RWPE2 (cell line): ENCODE measurements at regions not wholly inside any gene's neighbourhood (a gene's known extent, or its start where the extent isn't known, plus 50 kb on each side); places are given as distances from the start of the nearest gene placed in this dataset.

Experiments
- ATAC-seq: fragments of 200-7000 bp; cut with Tn5 transposase; 3 replicates; pipeline ENCODE4 v1.9.1; 2021; ENCODE audit warnings: low read depth
- DNase-seq: peaks from one replicate; pipeline ENCODE4 v3.0.0-alpha.2; 2020; ENCODE audit warnings: low spot score
- H3K27ac ChIP-seq: fragments of 450-650 bp; 2 replicates; pipeline ENCODE4 v1.5.1; 2017; ENCODE audit warnings: mild to moderate bottlenecking; ENCODE audit not compliant: poor library complexity, severe bottlenecking
- H3K27me3 ChIP-seq: fragments of 250-450 bp; sonication (Bioruptor Pico); 2 replicates; pipeline ENCODE4 v1.5.1; 2021; ENCODE audit warnings: mild to moderate bottlenecking, moderate library complexity; ENCODE audit not compliant: insufficient read depth, poor library complexity, severe bottlenecking
- H3K36me3 ChIP-seq: fragments of 250-450 bp; sonication (Bioruptor Pico); 2 replicates; pipeline ENCODE4 v1.5.1; 2020; ENCODE audit warnings: low read depth, mild to moderate bottlenecking, moderate library complexity
- H3K4me1 ChIP-seq: fragments of 250-450 bp; sonication (Bioruptor Pico); 2 replicates; pipeline ENCODE4 v1.5.1; 2021; ENCODE audit warnings: mild to moderate bottlenecking, moderate library complexity; ENCODE audit not compliant: insufficient read depth, poor library complexity, severe bottlenecking
- H3K4me3 ChIP-seq: fragments of 250-450 bp; sonication (Bioruptor Pico); 2 replicates; pipeline ENCODE4 v1.5.1; 2021; ENCODE audit warnings: mild to moderate bottlenecking, moderate library complexity; ENCODE audit not compliant: severe bottlenecking
- H3K9me3 ChIP-seq: fragments of 250-450 bp; sonication (Bioruptor Pico); 2 replicates; pipeline ENCODE4 v1.5.1; 2021; ENCODE audit warnings: mild to moderate bottlenecking, moderate library complexity; ENCODE audit not compliant: severe bottlenecking
- TF ChIP-seq, protein P1 (sequence below): fragments of 450-650 bp; IDR thresholded peaks from one replicate; pipeline ENCODE4 v1.5.1; 2017; ENCODE audit warnings: mild to moderate bottlenecking, moderate library complexity; ENCODE audit not compliant: poor library complexity, severe bottlenecking

DNA sequence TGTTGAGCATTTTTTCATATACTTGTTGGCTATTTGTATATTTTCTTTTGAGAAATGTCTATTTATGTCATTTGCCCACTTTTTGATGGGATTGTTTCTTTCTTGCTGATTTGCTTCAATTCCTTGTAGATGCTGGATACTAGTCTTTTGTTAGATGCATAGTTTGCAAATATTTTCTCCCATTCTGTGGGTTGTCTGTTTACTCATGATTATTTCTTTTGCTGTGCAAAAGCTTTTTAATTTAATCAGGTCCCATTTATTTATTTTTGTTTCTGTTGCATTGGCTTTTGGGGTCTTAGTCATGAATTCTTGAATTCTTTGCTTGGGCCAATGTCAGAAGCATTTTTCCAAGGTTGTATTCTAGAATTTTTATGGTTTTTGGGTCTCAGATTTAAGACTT, 251.7 kb downstream of the WNT5A start:
- DNase-seq (no peak), ATAC-seq (no peak)
- Histone ChIP-seq H3K36me3 (no peaks in the 10 kb centered on the region), H3K27ac (no peak overlapping the region), H3K9me3 (no peaks in the 10 kb centered on the region), H3K4me3 (no peak overlapping the region), H3K27me3 (no peaks in the 10 kb centered on the region), H3K4me1 (no peaks in the 10 kb centered on the region)
- TF ChIP-seq, protein P1, sequence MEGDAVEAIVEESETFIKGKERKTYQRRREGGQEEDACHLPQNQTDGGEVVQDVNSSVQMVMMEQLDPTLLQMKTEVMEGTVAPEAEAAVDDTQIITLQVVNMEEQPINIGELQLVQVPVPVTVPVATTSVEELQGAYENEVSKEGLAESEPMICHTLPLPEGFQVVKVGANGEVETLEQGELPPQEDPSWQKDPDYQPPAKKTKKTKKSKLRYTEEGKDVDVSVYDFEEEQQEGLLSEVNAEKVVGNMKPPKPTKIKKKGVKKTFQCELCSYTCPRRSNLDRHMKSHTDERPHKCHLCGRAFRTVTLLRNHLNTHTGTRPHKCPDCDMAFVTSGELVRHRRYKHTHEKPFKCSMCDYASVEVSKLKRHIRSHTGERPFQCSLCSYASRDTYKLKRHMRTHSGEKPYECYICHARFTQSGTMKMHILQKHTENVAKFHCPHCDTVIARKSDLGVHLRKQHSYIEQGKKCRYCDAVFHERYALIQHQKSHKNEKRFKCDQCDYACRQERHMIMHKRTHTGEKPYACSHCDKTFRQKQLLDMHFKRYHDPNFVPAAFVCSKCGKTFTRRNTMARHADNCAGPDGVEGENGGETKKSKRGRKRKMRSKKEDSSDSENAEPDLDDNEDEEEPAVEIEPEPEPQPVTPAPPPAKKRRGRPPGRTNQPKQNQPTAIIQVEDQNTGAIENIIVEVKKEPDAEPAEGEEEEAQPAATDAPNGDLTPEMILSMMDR = no peak

DNA sequence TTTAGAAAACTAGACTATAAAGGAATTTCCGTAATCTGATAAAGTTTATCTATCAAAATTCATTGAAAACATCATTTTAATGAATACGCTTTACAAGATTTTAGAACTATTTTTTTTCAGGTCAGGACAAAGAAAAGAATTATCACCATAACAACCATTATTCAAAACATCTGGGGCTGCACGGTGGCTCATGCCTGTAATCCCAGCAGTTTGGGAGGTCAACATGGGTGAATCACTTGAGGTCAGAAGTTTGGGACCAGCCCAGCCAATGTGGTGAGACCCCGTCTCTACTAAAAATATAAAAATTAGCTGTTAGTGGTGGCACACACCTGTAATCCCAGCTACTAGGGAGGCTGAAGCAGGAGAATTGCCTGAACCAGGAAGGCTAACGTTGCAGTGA, 260.4 kb downstream of the WNT5A start:
- Histone ChIP-seq H3K27me3 (no peaks in the 10 kb centered on the region), H3K4me3 (no peak overlapping the region), H3K36me3 (no peaks in the 10 kb centered on the region), H3K9me3 (no peaks in the 10 kb centered on the region), H3K4me1 (no peaks in the 10 kb centered on the region), H3K27ac (no peak overlapping the region)
- TF ChIP-seq, protein P1 = no peak
- DNase-seq (no peak), ATAC-seq (no peak)

DNA sequence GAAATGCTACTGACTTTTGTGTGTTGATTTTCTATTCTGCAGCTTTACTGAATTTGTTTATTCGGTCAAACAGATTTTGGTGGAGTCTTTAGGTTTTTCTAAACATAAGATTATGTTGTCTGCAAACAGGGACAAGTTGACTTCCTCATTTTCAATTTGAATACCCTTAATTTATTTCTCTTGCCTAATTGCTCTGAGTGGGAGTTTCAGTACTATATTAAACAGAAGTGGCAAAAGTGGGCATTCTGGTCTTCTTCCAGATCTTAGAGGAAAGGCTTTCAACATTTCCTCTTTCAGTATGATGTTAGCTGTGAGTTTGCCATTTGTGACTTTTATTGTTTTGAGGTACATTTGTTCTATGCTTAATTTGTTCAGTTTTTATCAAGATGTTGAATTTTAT, 268.5 kb downstream of the WNT5A start:
- H3K4me1 ChIP-seq = no peaks in the 10 kb centered on the region
- DNase-seq = no peak
- H3K9me3 ChIP-seq = no peaks in the 10 kb centered on the region
- no peak overlapping the region for H3K4me3 ChIP-seq
- H3K27ac ChIP-seq = no peak overlapping the region
- no peaks in the 10 kb centered on the region for H3K36me3 ChIP-seq
- no peaks in the 10 kb centered on the region for H3K27me3 ChIP-seq
- TF ChIP-seq, protein P1 = no peak
- no peak for ATAC-seq

DNA sequence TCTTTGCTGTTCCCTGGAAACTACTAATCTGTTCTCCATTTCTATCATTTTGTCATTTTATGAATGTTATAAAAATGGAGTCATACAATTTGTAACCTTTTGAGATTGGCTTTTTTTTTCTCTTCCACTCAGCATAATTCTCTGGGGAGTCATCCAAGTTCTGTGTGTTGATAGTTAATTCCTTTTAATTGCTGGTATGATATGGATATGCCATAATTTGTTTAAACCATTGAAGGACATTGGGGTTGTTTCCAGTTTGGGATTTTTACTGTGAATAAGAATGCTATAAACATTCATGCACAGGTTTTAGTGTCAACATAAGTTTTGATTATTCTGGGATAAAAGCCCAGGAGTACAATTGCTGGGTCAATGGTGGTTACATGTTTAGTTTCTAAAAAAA, 279.4 kb downstream of the WNT5A start:
- ATAC-seq (no peak), DNase-seq (no peak)
- Histone ChIP-seq H3K36me3 (no peaks in the 10 kb centered on the region), H3K27ac (no peak overlapping the region), H3K9me3 (no peaks in the 10 kb centered on the region), H3K4me3 (no peak overlapping the region), H3K27me3 (no peaks in the 10 kb centered on the region), H3K4me1 (no peaks in the 10 kb centered on the region)
- TF ChIP-seq, protein P1 = no peak

DNA sequence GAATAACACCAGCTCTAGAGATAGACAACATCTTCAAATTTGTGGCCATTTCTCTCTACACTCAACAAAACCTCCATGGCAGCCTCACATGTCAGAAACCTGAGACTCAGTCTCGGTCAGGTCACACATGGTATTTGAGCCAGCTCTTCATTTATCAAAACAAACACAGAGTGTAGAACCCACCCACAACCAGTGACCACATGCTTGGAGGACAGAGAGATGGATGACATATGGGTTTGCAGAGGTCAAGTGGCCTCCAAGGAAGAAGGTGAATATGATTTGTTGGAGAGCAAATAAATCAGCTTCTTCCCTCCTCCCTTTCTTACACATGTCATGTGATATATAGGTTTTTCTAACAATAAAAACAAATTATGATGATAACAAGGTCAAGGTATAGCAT, 278.1 kb upstream of the LRTM1 start:
- H3K27ac ChIP-seq = no peak overlapping the region
- no peaks in the 10 kb centered on the region for H3K36me3 ChIP-seq
- no peak for ATAC-seq
- H3K4me3 ChIP-seq = no peak overlapping the region
- no peaks in the 10 kb centered on the region for H3K27me3 ChIP-seq
- no peaks in the 10 kb centered on the region for H3K4me1 ChIP-seq
- TF ChIP-seq, protein P1 = no peak
- H3K9me3 ChIP-seq = no peaks in the 10 kb centered on the region
- DNase-seq = no peak
